Lower lobe of right lung (tissue), 2 donors: ENCODE measurements at regions not wholly inside any gene's neighbourhood (a gene's known extent, or its start where the extent isn't known, plus 50 kb on each side); places are given as distances from the start of the nearest gene placed in this dataset.

Experiments used
- ATAC-seq, 2 donors: fragments of 200-7000 bp; cut with Tn5 transposase; one replicate each; pipeline ENCODE4 v1.9.1; 2020 to 2022; ENCODE audit warnings: mild to moderate bottlenecking in 2 of 2, moderate library complexity in 2 of 2
- DNase-seq: peaks from one replicate; pipeline ENCODE4 v3.0.0-alpha.2; 2020
- H3K27ac ChIP-seq: fragments of 200-600 bp; one replicate; pipeline ENCODE4 v1.8.0; 2022
- H3K27me3 ChIP-seq: fragments of 200-600 bp; one replicate; pipeline ENCODE4 v1.8.0; 2022; ENCODE audit warnings: low read depth
- H3K36me3 ChIP-seq: fragments of 200-600 bp; one replicate; pipeline ENCODE4 v1.8.0; 2022; ENCODE audit warnings: mild to moderate bottlenecking
- H3K4me1 ChIP-seq: fragments of 200-600 bp; one replicate; pipeline ENCODE4 v1.8.0; 2022
- H3K4me3 ChIP-seq: fragments of 200-600 bp; one replicate; pipeline ENCODE4 v1.8.0; 2022; ENCODE audit warnings: mild to moderate bottlenecking
- H3K9me3 ChIP-seq: fragments of 200-600 bp; one replicate; pipeline ENCODE4 v1.8.0; 2022
- intact Hi-C: fragments of 100-400 bp; cut with DNase I; formaldehyde crosslinking; loops from one replicate; pipeline ENCODE4 v1.11.0; 2022
- TF ChIP-seq, protein P1 (sequence below): fragments of 200-600 bp; IDR thresholded peaks from one replicate; pipeline ENCODE4 v1.8.0; 2022; ENCODE audit warnings: antibody characterized with exemption, mild to moderate bottlenecking
- donor health status: DM: no; HTN: yes; CAD: no; lungs with severe emphysema.

DNA sequence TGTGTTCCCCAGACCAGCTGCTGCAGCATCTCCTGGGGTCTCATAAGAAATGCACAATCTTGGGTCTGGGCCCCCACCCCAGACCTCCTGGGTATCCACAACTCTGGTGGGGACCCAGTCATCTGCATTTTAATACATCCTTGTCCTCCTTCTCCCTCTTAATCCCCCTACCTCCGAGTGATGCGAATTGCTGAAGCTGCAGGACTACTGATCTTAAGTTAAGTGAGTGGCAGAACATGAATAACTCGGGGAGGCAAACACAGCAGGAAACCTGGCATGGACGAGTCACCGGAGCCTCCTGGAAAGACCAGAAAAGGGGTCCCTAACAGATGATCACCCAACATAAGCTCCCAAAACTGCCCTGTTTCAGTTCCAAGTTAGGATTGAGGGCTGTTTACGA lies 283.2 kb upstream of the MGAT5 start:
- ATAC-seq (no peak), DNase-seq (no peak)
- Histone ChIP-seq H3K27me3 (no peaks in the 10 kb centered on the region), H3K27ac (no peak overlapping the region), H3K36me3 (no peaks in the 10 kb centered on the region), H3K9me3 (no peaks in the 10 kb centered on the region), H3K4me1 (no peaks in the 10 kb centered on the region), H3K4me3 (no peak overlapping the region)
- intact Hi-C loops: no loop called here
- TF ChIP-seq, protein P1, sequence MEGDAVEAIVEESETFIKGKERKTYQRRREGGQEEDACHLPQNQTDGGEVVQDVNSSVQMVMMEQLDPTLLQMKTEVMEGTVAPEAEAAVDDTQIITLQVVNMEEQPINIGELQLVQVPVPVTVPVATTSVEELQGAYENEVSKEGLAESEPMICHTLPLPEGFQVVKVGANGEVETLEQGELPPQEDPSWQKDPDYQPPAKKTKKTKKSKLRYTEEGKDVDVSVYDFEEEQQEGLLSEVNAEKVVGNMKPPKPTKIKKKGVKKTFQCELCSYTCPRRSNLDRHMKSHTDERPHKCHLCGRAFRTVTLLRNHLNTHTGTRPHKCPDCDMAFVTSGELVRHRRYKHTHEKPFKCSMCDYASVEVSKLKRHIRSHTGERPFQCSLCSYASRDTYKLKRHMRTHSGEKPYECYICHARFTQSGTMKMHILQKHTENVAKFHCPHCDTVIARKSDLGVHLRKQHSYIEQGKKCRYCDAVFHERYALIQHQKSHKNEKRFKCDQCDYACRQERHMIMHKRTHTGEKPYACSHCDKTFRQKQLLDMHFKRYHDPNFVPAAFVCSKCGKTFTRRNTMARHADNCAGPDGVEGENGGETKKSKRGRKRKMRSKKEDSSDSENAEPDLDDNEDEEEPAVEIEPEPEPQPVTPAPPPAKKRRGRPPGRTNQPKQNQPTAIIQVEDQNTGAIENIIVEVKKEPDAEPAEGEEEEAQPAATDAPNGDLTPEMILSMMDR: no peak

DNA sequence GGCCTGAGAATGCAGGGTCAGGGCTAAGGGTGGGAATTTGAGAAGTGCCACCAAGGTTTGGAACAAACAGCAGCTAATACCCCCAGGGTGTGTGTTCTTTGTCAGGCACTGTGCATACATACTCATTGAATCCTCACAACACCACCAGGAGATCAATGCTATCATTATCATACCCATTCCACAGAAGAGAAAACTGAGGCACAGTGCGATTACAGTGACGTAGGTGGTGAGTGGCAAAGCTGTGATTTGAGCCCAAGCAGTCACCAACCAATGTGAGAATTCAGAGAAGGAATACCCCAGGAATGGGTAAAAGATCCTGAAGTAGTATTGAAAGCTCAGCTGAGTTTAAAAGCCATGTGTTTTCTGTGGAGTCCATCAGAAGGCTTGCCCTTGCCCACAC lies 281.6 kb upstream of the MGAT5 start:
- Histone ChIP-seq H3K4me3 (no peak overlapping the region), H3K36me3 (no peaks in the 10 kb centered on the region), H3K27ac (no peak overlapping the region), H3K27me3 (no peaks in the 10 kb centered on the region), H3K9me3 (no peaks in the 10 kb centered on the region), H3K4me1 (no peaks in the 10 kb centered on the region)
- ATAC-seq: no peak
- DNase-seq: no peak
- TF ChIP-seq, protein P1: no peak
- intact Hi-C loops: no loop called here

DNA sequence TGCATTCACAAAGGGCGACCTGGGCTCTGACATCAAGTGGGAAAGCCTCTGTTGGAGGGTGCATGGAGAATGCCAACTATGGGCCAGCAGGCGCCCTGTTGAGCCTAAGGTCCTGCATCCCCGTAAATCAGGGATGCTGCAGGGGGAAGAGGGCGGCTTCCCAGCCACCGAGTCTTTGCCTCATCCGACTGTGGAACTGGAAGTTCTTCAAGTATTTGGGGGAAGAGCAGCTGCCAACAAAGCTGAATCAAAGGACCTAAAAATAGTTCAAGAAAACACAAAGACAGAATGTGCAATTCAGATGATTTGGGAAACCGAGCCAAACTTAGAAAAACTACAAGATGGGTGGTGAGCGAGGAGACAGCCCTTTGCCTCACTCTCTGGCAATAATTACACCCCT lies 281.1 kb upstream of the MGAT5 start:
- Histone ChIP-seq H3K4me3 (no peak overlapping the region), H3K36me3 (no peaks in the 10 kb centered on the region), H3K27ac (no peak overlapping the region), H3K4me1 (no peaks in the 10 kb centered on the region), H3K27me3 (no peaks in the 10 kb centered on the region), H3K9me3 (no peaks in the 10 kb centered on the region)
- intact Hi-C loops: no loop called here
- TF ChIP-seq, protein P1: no peak
- DNase-seq (no peak), ATAC-seq (no peak)

DNA sequence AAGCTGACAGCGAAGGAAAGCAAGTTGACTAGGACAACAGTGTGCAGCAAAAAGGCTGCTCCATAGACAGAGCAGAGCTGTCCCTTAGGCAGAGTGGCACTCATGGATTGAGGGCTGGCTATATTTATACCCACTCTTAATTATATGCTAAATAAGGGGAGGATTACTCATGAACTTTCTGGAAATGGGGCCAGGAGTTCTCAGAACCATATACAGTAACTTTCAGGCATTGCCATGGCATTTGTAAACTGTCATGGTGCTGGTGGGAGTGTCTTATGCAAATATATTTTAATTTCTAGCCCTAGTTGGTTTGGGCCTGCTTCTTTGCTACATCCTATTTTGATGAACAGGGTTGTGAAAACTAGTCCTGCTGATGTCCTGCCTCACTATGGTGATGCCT lies 279.5 kb upstream of the MGAT5 start:
- H3K4me1 ChIP-seq: no peaks in the 10 kb centered on the region
- TF ChIP-seq, protein P1: no peak
- H3K36me3 ChIP-seq: no peaks in the 10 kb centered on the region
- no peak for ATAC-seq
- H3K27me3 ChIP-seq: no peaks in the 10 kb centered on the region
- DNase-seq: no peak
- H3K4me3 ChIP-seq: no peak overlapping the region
- H3K9me3 ChIP-seq: no peaks in the 10 kb centered on the region
- no peak overlapping the region for H3K27ac ChIP-seq
- intact Hi-C loops: no loop called here

DNA sequence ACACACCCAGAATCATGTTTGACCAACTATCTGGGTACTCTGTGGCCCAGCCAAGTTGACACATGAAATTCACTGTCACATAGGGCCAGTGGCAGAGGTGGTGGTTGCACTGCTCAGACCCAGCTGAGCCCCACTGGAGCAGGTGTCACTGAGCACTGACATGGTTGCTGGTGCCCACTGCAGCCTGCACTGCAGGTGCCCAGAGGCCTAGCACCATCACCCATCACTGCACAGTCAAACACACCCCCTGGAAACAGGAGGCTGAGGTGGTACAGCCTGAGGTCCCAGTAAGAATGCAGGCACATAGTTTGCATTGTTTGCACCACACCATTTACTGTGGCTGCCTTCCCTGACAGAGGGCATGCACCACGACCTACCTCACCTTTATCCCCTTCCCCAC lies 278.7 kb upstream of the MGAT5 start:
- Histone ChIP-seq H3K36me3 (no peaks in the 10 kb centered on the region), H3K27ac (no peak overlapping the region)
- ATAC-seq: no peak

More for the DNA sequence above, 278.7 kb upstream of the MGAT5 start:
- Histone ChIP-seq H3K4me1 (no peaks in the 10 kb centered on the region), H3K9me3 (no peaks in the 10 kb centered on the region), H3K4me3 (no peak overlapping the region), H3K27me3 (no peaks in the 10 kb centered on the region)
- no peak for DNase-seq
- intact Hi-C loops: no loop called here
- TF ChIP-seq, protein P1: no peak
